Activated naive CD4-positive, alpha-beta T cell treated with anti-CD3 and anti-CD28 coated beads for 36 hours (primary cell): ENCODE measurements at regions not wholly inside any gene's neighbourhood (a gene's known extent, or its start where the extent isn't known, plus 50 kb on each side); places are given as distances from the start of the nearest gene placed in this dataset.

Source experiments
- CTCF ChIA-PET: fragments of 350-600 bp; sonication (Branson Sonifier 250); formaldehyde crosslinking; loops from one replicate; lab custom pipeline; 2021; ENCODE audit warnings: antibody characterized with exemption; lab: Charles Lee
- DNase-seq: peaks from one replicate; pipeline ENCODE4 v3.0.0-alpha.2; 2020
- H3K27ac Mint-ChIP-seq: one replicate; pipeline ENCODE4 v1.8.0; 2021; ENCODE audit warnings: mild to moderate bottlenecking, mixed read lengths
- H3K27me3 Mint-ChIP-seq: one replicate; pipeline ENCODE4 v1.8.0; 2021; ENCODE audit warnings: low read depth, mixed read lengths
- H3K36me3 Mint-ChIP-seq: one replicate; pipeline ENCODE4 v1.8.0; 2021; ENCODE audit warnings: low read depth, mixed read lengths
- H3K4me1 Mint-ChIP-seq: one replicate; pipeline ENCODE4 v1.8.0; 2021; ENCODE audit warnings: low read depth, mixed read lengths
- H3K4me3 Mint-ChIP-seq: one replicate; pipeline ENCODE4 v1.8.0; 2021; ENCODE audit warnings: mild to moderate bottlenecking, moderate library complexity, mixed read lengths
- H3K9me3 Mint-ChIP-seq: one replicate; pipeline ENCODE4 v1.8.0; 2021; ENCODE audit warnings: mixed read lengths
- intact Hi-C: fragments of 100-400 bp; cut with micrococcal nuclease; formaldehyde crosslinking; loops from one replicate; pipeline ENCODE4 v1.15.1; 2023

DNA sequence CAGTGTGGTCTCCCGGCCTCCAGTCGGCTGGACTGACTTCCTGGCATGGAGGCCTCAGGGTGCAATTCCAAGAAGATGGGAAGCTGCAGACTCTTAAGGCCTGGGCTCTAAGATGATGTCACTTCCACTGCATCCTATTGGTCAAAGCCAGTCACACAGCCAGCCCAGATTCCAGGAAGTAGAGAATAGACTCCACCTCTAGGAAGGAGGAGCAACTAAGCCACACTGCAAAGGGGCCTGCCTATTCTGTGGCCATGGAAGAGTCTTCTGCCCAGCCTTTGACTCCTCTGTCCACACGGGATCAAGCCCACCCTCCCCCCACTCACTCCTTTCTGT is 103.9 kb upstream of the RFLNA start:
- H3K4me3 Mint-ChIP-seq, result no peak overlapping the region
- no peaks in the 10 kb centered on the region for H3K9me3 Mint-ChIP-seq
- H3K4me1 Mint-ChIP-seq, result no peaks in the 10 kb centered on the region
- DNase-seq, result no peak
- H3K27ac Mint-ChIP-seq, result no peak overlapping the region
- intact Hi-C loops, result no loop called here
- CTCF ChIA-PET, result no interaction called here
- no peaks in the 10 kb centered on the region for H3K36me3 Mint-ChIP-seq
- H3K27me3 Mint-ChIP-seq, result no peaks in the 10 kb centered on the region

GRCh38 chr12:124191966-124192365 is 102.9 kb upstream of the RFLNA start:
- Mint-ChIP-seq H3K36me3 (no peaks in the 10 kb centered on the region), H3K27me3 (no peaks in the 10 kb centered on the region), H3K4me3 (no peak overlapping the region), H3K9me3 (peaks cover 4% of the 10 kb centered on the region), H3K4me1 (no peaks in the 10 kb centered on the region), H3K27ac (no peak overlapping the region)
- DNase-seq, result no peak
- intact Hi-C loops, result no loop called here
- CTCF ChIA-PET, result no interaction called here

GRCh38 chr12:124194264-124194892 is 100.5 kb upstream of the RFLNA start:
- Mint-ChIP-seq H3K4me3 (no peak overlapping the region), H3K4me1 (no peaks in the 10 kb centered on the region), H3K9me3 (peaks cover 7% of the 10 kb centered on the region), H3K27ac (no peak overlapping the region), H3K36me3 (no peaks in the 10 kb centered on the region), H3K27me3 (no peaks in the 10 kb centered on the region)
- CTCF ChIA-PET, result no interaction called here
- no peak for DNase-seq
- intact Hi-C loops, result no loop called here

- CTCF ChIA-PET, result no interaction called here
- Mint-ChIP-seq H3K9me3 (peaks cover 7% of the 10 kb centered on the region), H3K27me3 (no peaks in the 10 kb centered on the region), H3K4me3 (no peak overlapping the region), H3K27ac (no peak overlapping the region), H3K36me3 (no peaks in the 10 kb centered on the region), H3K4me1 (no peaks in the 10 kb centered on the region)
- intact Hi-C loops, result no loop called here
- no peak for DNase-seq
Measured at GRCh38 chr12:124194893-124195566, 99.9 kb upstream of the RFLNA start.

DNA sequence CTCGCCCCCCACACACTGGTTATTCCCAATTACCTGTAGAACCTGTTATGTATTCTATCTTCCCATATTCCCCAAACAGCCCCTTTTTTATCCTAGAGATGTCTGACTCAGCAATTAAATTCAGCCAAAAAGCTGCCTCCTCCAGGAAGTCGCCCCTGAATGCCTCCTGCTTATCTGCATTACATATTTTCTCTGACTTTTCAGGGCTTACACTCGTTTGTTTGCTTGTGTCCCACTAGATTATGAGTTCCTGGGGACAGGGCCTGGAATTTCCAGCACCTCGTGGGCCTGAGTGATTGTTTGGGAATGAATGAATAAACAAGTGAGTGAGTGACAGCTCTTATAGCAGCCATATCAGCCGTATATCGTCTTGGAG is 99.3 kb upstream of the RFLNA start:
- no peak overlapping the region for H3K4me3 Mint-ChIP-seq
- no peaks in the 10 kb centered on the region for H3K4me1 Mint-ChIP-seq
- no peak overlapping the region for H3K27ac Mint-ChIP-seq
- no peak for DNase-seq
- no peaks in the 10 kb centered on the region for H3K36me3 Mint-ChIP-seq
- peaks cover 1% of the 10 kb centered on the region for H3K27me3 Mint-ChIP-seq
- CTCF ChIA-PET, result no interaction called here
- H3K9me3 Mint-ChIP-seq, result peaks cover 7% of the 10 kb centered on the region
- intact Hi-C loops, result no loop called here

DNA sequence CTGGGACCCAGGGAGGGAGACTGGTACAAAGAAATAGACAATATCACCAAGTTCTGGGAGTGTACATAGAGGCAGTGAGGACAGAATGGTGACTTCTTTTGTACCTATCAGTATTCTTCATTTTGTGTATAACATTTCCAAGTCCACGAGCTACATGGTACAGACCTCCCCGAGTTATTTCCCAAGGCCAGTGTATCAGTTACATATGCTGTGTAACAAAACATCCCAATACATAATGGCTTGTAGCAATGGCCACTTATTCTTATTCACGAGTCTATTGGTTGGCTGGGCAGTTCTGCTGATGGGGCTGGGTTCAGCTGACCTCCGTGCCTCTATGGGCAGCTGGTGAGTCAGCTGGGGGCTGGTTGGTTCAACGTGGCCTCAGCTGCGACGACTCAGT is 98.7 kb upstream of the RFLNA start:
- H3K27ac Mint-ChIP-seq, result no peak overlapping the region
- intact Hi-C loops, result no loop called here

GRCh38 chr12:124201248-124201647 is 93.6 kb upstream of the RFLNA start:
- Mint-ChIP-seq H3K36me3 (no peaks in the 10 kb centered on the region), H3K4me3 (no peak overlapping the region), H3K27me3 (peaks cover 10% of the 10 kb centered on the region), H3K27ac (no peak overlapping the region), H3K9me3 (peaks cover 14% of the 10 kb centered on the region), H3K4me1 (no peaks in the 10 kb centered on the region)
- intact Hi-C loops, result no loop called here
- DNase-seq, result no peak
- CTCF ChIA-PET, result no interaction called here

More for the DNA sequence above, 98.7 kb upstream of the RFLNA start:
- Mint-ChIP-seq H3K4me3 (no peak overlapping the region), H3K9me3 (peaks cover 8% of the 10 kb centered on the region), H3K27me3 (peaks cover 7% of the 10 kb centered on the region), H3K4me1 (no peaks in the 10 kb centered on the region), H3K36me3 (no peaks in the 10 kb centered on the region)
- DNase-seq, result no peak
- CTCF ChIA-PET, result interaction anchor here (0.5 kb wide), 1 partner anchor 158 kb away, joined by 3 read pairs; no protein-coding TSS in a partner anchor

DNA sequence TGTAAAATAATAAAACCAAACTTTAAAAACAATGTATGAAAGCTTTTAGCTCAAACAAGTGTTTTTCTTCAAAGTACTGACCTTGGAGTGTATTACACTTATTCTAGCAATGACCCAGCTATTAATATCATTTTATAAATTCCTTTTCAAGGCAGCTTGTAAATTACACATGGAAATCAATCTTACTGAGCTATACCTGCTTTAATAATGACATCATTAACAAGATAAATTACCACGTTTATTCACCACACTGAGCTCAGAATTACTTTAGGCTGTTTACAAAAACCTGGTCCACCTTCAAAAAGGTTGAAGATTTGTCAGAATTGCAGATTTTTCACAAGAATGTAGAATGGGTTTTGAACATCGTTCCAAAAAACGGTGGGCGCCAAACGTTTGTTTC is 91.7 kb upstream of the RFLNA start:
- Mint-ChIP-seq H3K4me1 (no peaks in the 10 kb centered on the region), H3K9me3 (peaks cover 9% of the 10 kb centered on the region), H3K36me3 (no peaks in the 10 kb centered on the region), H3K27ac (no peak overlapping the region), H3K27me3 (peaks cover 16% of the 10 kb centered on the region), H3K4me3 (no peak overlapping the region)
- CTCF ChIA-PET, result interaction anchor here (0.7 kb wide), 3 partner anchors 150 to 248 kb away, joined by 3 to 6 read pairs (median 3); no protein-coding TSS in a partner anchor
- intact Hi-C loops, result no loop called here
- no peak for DNase-seq

- DNase-seq, result no peak
- intact Hi-C loops, result no loop called here
- Mint-ChIP-seq H3K4me1 (no peaks in the 10 kb centered on the region), H3K27me3 (peaks cover 16% of the 10 kb centered on the region), H3K27ac (no peak overlapping the region), H3K4me3 (no peak overlapping the region), H3K9me3 (peaks cover 9% of the 10 kb centered on the region), H3K36me3 (no peaks in the 10 kb centered on the region)
- CTCF ChIA-PET, result no interaction called here
Measured at GRCh38 chr12:124205405-124205804, 89.5 kb upstream of the RFLNA start.

GRCh38 chr12:124207049-124207448 is 87.8 kb upstream of the RFLNA start:
- Mint-ChIP-seq H3K4me3 (no peak overlapping the region), H3K36me3 (no peaks in the 10 kb centered on the region), H3K27ac (no peak overlapping the region), H3K9me3 (peaks cover 13% of the 10 kb centered on the region), H3K4me1 (no peaks in the 10 kb centered on the region), H3K27me3 (peaks cover 6% of the 10 kb centered on the region)
- intact Hi-C loops, result no loop called here
- CTCF ChIA-PET, result no interaction called here
- no peak for DNase-seq

- no peak for DNase-seq
- H3K27me3 Mint-ChIP-seq, result peaks cover 6% of the 10 kb centered on the region
- no peaks in the 10 kb centered on the region for H3K4me1 Mint-ChIP-seq
- peaks cover 13% of the 10 kb centered on the region for H3K9me3 Mint-ChIP-seq
- CTCF ChIA-PET, result no interaction called here
- no peaks in the 10 kb centered on the region for H3K36me3 Mint-ChIP-seq
- H3K4me3 Mint-ChIP-seq, result no peak overlapping the region
- intact Hi-C loops, result no loop called here
- no peak overlapping the region for H3K27ac Mint-ChIP-seq
Measured at GRCh38 chr12:124207617-124208016, 87.3 kb upstream of the RFLNA start.

DNA sequence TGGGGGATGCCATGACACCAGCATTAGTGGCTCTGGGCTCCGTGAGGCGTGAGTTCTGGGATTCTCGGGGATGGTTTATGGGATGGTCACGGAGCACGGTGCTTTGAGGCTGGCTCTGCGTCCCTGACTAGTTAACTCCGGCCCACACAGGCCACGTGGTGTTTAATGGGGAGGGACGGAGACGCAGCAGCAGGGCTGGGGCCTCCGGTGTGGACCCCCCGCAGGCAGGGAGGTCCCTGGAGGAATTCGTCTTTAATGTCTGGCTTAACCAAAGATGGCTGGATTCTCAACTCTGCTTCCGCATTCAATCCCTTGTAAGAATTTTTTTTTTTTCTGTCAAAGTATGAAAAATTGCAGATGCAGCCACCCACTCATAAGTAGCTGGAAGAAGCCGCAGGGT is 86.4 kb upstream of the RFLNA start:
- CTCF ChIA-PET, result no interaction called here
- no peak overlapping the region for H3K4me3 Mint-ChIP-seq
- intact Hi-C loops, result no loop called here
- H3K9me3 Mint-ChIP-seq, result peaks cover 13% of the 10 kb centered on the region
- H3K27me3 Mint-ChIP-seq, result peaks cover 6% of the 10 kb centered on the region
- H3K4me1 Mint-ChIP-seq, result no peaks in the 10 kb centered on the region
- DNase-seq, result no peak
- no peaks in the 10 kb centered on the region for H3K36me3 Mint-ChIP-seq
- no peak overlapping the region for H3K27ac Mint-ChIP-seq

DNA sequence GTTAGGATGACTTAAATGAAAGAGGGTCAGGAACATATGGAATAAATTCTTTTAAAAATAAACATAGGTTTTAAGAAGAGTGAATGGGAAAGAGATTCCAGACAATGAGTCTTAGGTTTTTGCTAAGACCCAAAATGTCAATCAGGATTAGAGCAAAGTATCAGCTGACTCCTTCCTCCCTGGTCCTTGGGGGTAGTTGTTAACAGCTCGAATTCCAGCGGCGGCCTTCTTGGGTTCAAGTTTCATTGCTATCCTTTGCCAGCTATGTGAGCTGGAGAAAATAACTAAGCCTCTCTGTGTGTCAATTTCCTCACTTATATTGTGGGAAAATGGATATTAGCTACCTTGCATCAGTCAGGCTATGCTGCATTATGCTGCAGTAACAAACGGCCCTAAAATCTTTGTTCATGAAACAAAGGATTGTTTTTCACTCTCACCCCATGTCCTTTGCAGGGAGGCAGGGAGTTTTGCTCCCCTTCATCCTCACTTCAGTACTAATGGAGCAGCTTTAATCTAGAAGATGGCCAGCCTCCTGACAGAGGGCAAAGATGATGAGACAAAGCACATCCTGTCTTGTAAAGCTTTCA is 83.8 kb upstream of the RFLNA start:
- no peak overlapping the region for H3K27ac Mint-ChIP-seq
- H3K4me3 Mint-ChIP-seq, result no peak overlapping the region
- peaks cover 6% of the 10 kb centered on the region for H3K27me3 Mint-ChIP-seq
- CTCF ChIA-PET, result interaction anchor here (0.6 kb wide), 1 partner anchor 398 kb away, joined by 3 read pairs; no protein-coding TSS in a partner anchor
- peaks cover 19% of the 10 kb centered on the region for H3K9me3 Mint-ChIP-seq
- no peak for DNase-seq
- intact Hi-C loops, result no loop called here
- no peaks in the 10 kb centered on the region for H3K36me3 Mint-ChIP-seq
- H3K4me1 Mint-ChIP-seq, result no peaks in the 10 kb centered on the region
